Lower lobe of right lung (tissue), 2 donors: ENCODE measurements at regions not wholly inside any gene's neighbourhood (a gene's known extent, or its start where the extent isn't known, plus 50 kb on each side); places are given as distances from the start of the nearest gene placed in this dataset.

Experiments used
- ATAC-seq, 2 donors: fragments of 200-7000 bp; cut with Tn5 transposase; one replicate each; pipeline ENCODE4 v1.9.1; 2020 to 2022; ENCODE audit warnings: mild to moderate bottlenecking in 2 of 2, moderate library complexity in 2 of 2
- DNase-seq: peaks from one replicate; pipeline ENCODE4 v3.0.0-alpha.2; 2020
- H3K27ac ChIP-seq: fragments of 200-600 bp; one replicate; pipeline ENCODE4 v1.8.0; 2022
- H3K27me3 ChIP-seq: fragments of 200-600 bp; one replicate; pipeline ENCODE4 v1.8.0; 2022; ENCODE audit warnings: low read depth
- H3K36me3 ChIP-seq: fragments of 200-600 bp; one replicate; pipeline ENCODE4 v1.8.0; 2022; ENCODE audit warnings: mild to moderate bottlenecking
- H3K4me1 ChIP-seq: fragments of 200-600 bp; one replicate; pipeline ENCODE4 v1.8.0; 2022
- H3K4me3 ChIP-seq: fragments of 200-600 bp; one replicate; pipeline ENCODE4 v1.8.0; 2022; ENCODE audit warnings: mild to moderate bottlenecking
- H3K9me3 ChIP-seq: fragments of 200-600 bp; one replicate; pipeline ENCODE4 v1.8.0; 2022
- intact Hi-C: fragments of 100-400 bp; cut with DNase I; formaldehyde crosslinking; loops from one replicate; pipeline ENCODE4 v1.11.0; 2022
- TF ChIP-seq, protein P1 (sequence below): fragments of 200-600 bp; IDR thresholded peaks from one replicate; pipeline ENCODE4 v1.8.0; 2022; ENCODE audit warnings: antibody characterized with exemption, mild to moderate bottlenecking
- donor health status: DM: no; HTN: yes; CAD: no; lungs with severe emphysema.

DNA sequence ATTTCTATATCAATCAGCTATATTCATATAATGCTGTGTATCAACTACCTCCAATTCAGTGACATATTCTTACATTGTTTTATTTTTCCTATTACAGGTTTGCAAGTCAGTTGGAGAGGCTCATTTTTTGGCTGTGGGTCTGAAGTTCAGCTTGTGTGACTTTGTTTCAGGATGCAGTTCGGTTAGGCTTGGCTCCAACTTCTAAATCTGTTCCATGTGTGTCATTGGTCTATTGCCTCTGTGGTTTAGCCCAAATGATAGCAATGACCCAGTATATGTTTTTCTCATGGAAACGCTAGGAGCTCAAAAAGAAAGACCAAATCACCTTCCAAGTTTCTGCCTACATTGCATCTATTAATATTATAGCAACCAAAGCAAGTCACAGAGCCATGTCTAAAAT lies 848.6 kb upstream of the LRFN5 start:
- no peaks in the 10 kb centered on the region for H3K4me1 ChIP-seq
- no peaks in the 10 kb centered on the region for H3K27me3 ChIP-seq
- H3K36me3 ChIP-seq = no peaks in the 10 kb centered on the region
- no peak overlapping the region for H3K4me3 ChIP-seq
- DNase-seq (no peak), ATAC-seq (no peak)
- TF ChIP-seq, protein P1, sequence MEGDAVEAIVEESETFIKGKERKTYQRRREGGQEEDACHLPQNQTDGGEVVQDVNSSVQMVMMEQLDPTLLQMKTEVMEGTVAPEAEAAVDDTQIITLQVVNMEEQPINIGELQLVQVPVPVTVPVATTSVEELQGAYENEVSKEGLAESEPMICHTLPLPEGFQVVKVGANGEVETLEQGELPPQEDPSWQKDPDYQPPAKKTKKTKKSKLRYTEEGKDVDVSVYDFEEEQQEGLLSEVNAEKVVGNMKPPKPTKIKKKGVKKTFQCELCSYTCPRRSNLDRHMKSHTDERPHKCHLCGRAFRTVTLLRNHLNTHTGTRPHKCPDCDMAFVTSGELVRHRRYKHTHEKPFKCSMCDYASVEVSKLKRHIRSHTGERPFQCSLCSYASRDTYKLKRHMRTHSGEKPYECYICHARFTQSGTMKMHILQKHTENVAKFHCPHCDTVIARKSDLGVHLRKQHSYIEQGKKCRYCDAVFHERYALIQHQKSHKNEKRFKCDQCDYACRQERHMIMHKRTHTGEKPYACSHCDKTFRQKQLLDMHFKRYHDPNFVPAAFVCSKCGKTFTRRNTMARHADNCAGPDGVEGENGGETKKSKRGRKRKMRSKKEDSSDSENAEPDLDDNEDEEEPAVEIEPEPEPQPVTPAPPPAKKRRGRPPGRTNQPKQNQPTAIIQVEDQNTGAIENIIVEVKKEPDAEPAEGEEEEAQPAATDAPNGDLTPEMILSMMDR = no peak
- intact Hi-C loops = no loop called here
- H3K9me3 ChIP-seq = peaks cover 8% of the 10 kb centered on the region
- H3K27ac ChIP-seq = no peak overlapping the region

DNA sequence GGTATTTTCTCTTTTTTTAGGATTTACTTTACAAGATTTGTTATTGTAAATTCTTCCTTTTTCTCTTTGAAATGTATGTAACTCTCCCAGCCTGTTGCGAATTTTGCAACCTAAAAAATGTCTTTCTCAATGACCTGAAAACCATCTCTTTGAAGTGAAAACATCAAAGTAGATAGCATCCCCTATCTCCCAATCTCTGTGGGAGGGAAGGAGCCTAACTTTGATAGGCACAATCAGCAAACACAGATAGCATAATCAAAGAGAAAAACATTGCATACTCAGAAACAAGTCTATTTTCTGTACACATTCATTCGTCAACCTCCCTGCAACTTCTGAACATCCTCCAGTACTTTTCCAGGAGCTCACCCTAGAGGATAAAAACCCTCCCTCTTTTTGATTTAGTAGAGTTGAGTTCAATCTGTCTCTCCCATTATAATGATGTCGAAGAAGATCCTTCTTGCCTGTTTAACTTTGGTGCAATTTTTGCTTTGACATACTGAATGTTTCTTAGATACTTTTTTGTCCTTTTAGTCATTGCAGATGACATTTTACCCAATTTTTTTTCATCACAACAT lies 849.2 kb upstream of the LRFN5 start:
- no peak overlapping the region for H3K4me3 ChIP-seq
- no peak overlapping the region for H3K27ac ChIP-seq
- no peaks in the 10 kb centered on the region for H3K4me1 ChIP-seq
- DNase-seq (no peak), ATAC-seq (no peak)
- intact Hi-C loops = no loop called here
- TF ChIP-seq, protein P1 = no peak
- H3K9me3 ChIP-seq = peaks cover 8% of the 10 kb centered on the region
- no peaks in the 10 kb centered on the region for H3K27me3 ChIP-seq
- H3K36me3 ChIP-seq = no peaks in the 10 kb centered on the region

DNA sequence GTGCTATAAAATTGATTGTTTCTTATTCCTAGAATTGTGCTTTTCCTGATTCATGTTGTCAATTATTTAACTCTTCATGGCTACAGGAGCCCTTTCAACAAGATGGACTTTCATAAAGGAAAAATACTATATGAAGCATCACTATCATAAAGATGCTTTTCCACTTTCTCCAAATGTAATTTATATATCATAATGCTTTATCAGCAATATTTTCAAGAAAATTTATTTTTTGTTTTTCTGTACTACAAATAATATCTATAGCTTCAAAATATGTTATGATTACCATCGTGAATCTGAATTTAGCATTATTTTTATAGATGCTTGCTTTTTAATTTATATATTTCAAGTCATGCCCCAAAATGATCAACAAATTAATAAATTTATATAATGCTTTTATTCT lies 873.5 kb upstream of the LRFN5 start:
- no peak overlapping the region for H3K4me3 ChIP-seq
- intact Hi-C loops = no loop called here
- no peaks in the 10 kb centered on the region for H3K27me3 ChIP-seq
- H3K27ac ChIP-seq = no peak overlapping the region
- ATAC-seq = no peak
- no peaks in the 10 kb centered on the region for H3K4me1 ChIP-seq
- peaks cover 5% of the 10 kb centered on the region for H3K9me3 ChIP-seq
- H3K36me3 ChIP-seq = no peaks in the 10 kb centered on the region
- no peak for DNase-seq
- TF ChIP-seq, protein P1 = no peak

DNA sequence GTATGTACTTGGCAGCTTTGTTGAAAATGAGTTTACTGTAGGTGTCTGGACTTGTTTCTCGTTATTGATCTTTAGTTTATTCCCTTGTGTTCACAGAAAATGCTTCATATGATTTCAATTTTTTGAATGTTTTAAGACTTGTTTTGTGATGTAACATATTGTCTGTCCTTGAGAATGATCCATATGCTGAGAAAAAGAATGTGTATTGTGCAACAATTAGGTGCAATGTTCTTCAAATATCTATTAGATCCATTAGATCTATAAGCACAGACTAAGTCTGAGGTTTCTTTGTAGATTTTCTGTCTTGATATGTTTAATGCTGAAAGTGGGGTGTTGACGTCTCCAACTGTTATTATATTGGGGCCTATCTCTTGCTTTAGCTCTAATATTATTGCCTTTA lies 879.6 kb upstream of the LRFN5 start:
- H3K27ac ChIP-seq = no peak overlapping the region
- H3K4me1 ChIP-seq = no peaks in the 10 kb centered on the region
- ATAC-seq = no peak
- TF ChIP-seq, protein P1 = no peak
- H3K9me3 ChIP-seq = peaks cover 9% of the 10 kb centered on the region
- H3K27me3 ChIP-seq = no peaks in the 10 kb centered on the region
- intact Hi-C loops = no loop called here
- no peak for DNase-seq
- no peak overlapping the region for H3K4me3 ChIP-seq
- no peaks in the 10 kb centered on the region for H3K36me3 ChIP-seq

DNA sequence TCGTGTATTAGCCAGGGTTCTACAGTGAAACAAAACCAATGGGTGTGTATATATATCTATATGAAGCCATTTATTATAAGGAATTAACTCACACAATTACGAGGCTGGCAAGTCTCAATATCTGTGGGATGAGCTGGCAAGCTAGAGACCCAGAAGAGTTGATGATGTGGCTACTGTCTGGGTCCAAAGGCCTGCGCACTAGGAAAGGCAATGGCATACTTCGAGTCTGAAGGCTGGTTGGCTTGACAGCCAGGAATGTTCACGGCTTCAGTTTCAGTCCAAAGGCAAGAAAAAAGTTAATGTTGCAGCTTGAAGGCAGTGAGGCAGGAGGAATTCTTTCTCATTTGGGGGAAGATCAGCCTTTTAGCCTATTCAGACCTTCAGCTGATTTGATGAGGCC lies 893.3 kb upstream of the LRFN5 start:
- no peaks in the 10 kb centered on the region for H3K4me1 ChIP-seq
- TF ChIP-seq, protein P1 = no peak
- ATAC-seq (no peak), DNase-seq (no peak)
- H3K36me3 ChIP-seq = no peaks in the 10 kb centered on the region
- no peak overlapping the region for H3K27ac ChIP-seq
- intact Hi-C loops = no loop called here
- no peaks in the 10 kb centered on the region for H3K27me3 ChIP-seq
- H3K4me3 ChIP-seq = no peak overlapping the region
- no peaks in the 10 kb centered on the region for H3K9me3 ChIP-seq

DNA sequence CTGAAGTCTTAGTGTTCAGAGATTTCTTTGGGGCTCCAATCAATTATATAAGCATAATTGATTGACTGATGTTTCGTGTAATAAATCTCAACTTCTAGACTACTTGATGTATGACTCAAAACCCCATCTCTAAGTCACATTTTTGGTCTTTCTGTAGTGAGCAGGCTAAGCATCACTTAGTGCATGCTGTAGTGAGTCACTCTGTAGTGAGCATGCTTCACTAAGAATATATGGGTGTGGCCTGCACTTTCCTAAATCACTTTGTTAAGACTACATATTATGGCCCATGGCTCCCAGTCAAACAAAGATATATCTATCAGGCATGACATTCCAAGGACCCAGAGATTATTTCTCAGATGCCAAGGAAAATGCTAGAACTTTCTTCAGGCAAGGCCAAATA lies 909.4 kb upstream of the LRFN5 start:
- Histone ChIP-seq H3K4me1 (no peaks in the 10 kb centered on the region), H3K27ac (no peak overlapping the region), H3K4me3 (no peak overlapping the region), H3K9me3 (no peaks in the 10 kb centered on the region), H3K27me3 (no peaks in the 10 kb centered on the region), H3K36me3 (no peaks in the 10 kb centered on the region)
- no peak for DNase-seq
- intact Hi-C loops = no loop called here
- no peak for ATAC-seq
- TF ChIP-seq, protein P1 = no peak
